ENCODE measurements at regions not wholly inside any gene's neighbourhood (a gene's known extent, or its start where the extent isn't known, plus 50 kb on each side); places are given as distances from the start of the nearest gene placed in this dataset.

- no peak for TF ChIP-seq CTCF (IDR thresholded peaks at IDR 0.05)
- TF ChIP-seq POLR2A (IDR thresholded peaks at IDR 0.05), result no peak
- no peak for TF ChIP-seq POLR2AphosphoS5 (IDR thresholded peaks at IDR 0.05)
- no peak for TF ChIP-seq EP300 (IDR thresholded peaks at IDR 0.05)
Observed at GRCh38 chr12:30117483-30117882, 333.7 kb upstream of the TMTC1 start.

Data from suprapubic skin (tissue), 4 donors.